Endothelial cell (in vitro differentiated cells): ENCODE measurements at regions not wholly inside any gene's neighbourhood (a gene's known extent, or its start where the extent isn't known, plus 50 kb on each side); places are given as distances from the start of the nearest gene placed in this dataset.
"Not testable (repeated sequence)": the region's sequence is repeated elsewhere in the genome, so short reads cannot be mapped to it uniquely, and the experiment has no call there.

Source experiments
- DNase-seq: peaks from one replicate; pipeline ENCODE4 v3.0.0; 2021; ENCODE audit warnings: low spot score
- H3K27ac Mint-ChIP-seq: one replicate; pipeline ENCODE4 v1.8.0; 2021; ENCODE audit warnings: mixed read lengths, inconsistent platforms; ENCODE audit not compliant: unreplicated experiment
- H3K27me3 Mint-ChIP-seq: one replicate; pipeline ENCODE4 v1.8.0; 2021; ENCODE audit warnings: mild to moderate bottlenecking, moderate library complexity, mixed read lengths, inconsistent platforms; ENCODE audit not compliant: unreplicated experiment
- H3K36me3 Mint-ChIP-seq: one replicate; pipeline ENCODE4 v1.8.0; 2021; ENCODE audit warnings: mild to moderate bottlenecking, low read depth, mixed read lengths, inconsistent platforms; ENCODE audit not compliant: unreplicated experiment
- H3K4me1 Mint-ChIP-seq: one replicate; pipeline ENCODE4 v1.8.0; 2021; ENCODE audit warnings: mild to moderate bottlenecking, mixed read lengths, inconsistent platforms; ENCODE audit not compliant: unreplicated experiment
- H3K4me3 Mint-ChIP-seq: one replicate; pipeline ENCODE4 v1.8.0; 2021; ENCODE audit warnings: mild to moderate bottlenecking, mixed read lengths, inconsistent platforms; ENCODE audit not compliant: unreplicated experiment
- H3K9me3 Mint-ChIP-seq: one replicate; pipeline ENCODE4 v1.8.0; 2021; ENCODE audit warnings: mixed read lengths, inconsistent platforms; ENCODE audit not compliant: unreplicated experiment
- CTCF ChIP-seq: fragments of 200-600 bp; sonication (generic); IDR thresholded peaks from one replicate; pipeline ENCODE4 v1.5.0; 2021; ENCODE audit warnings: antibody characterized with exemption; ENCODE audit not compliant: unreplicated experiment

- no peaks in the 10 kb centered on the region for H3K36me3 Mint-ChIP-seq
- H3K4me3 Mint-ChIP-seq = no peak overlapping the region
Measured at GRCh38 chr5:164137095-164137494, 631.7 kb downstream of the MAT2B start.

GRCh38 chr5:164139423-164139822 is 634.0 kb downstream of the MAT2B start:
- no peak overlapping the region for H3K27ac Mint-ChIP-seq
- DNase-seq = no peak
- TF ChIP-seq CTCF = no peak
- no peaks in the 10 kb centered on the region for H3K27me3 Mint-ChIP-seq
- H3K9me3 Mint-ChIP-seq = no peaks in the 10 kb centered on the region
- no peaks in the 10 kb centered on the region for H3K36me3 Mint-ChIP-seq
- no peak overlapping the region for H3K4me3 Mint-ChIP-seq
- H3K4me1 Mint-ChIP-seq = no peaks in the 10 kb centered on the region

More at GRCh38 chr5:164137095-164137494, 631.7 kb downstream of the MAT2B start:
- Mint-ChIP-seq H3K9me3 (peaks cover under 1% of the 10 kb centered on the region), H3K27me3 (no peaks in the 10 kb centered on the region), H3K4me1 (no peaks in the 10 kb centered on the region), H3K27ac (no peak overlapping the region)
- TF ChIP-seq CTCF = no peak
- no peak for DNase-seq

- no peak for TF ChIP-seq CTCF
- no peak overlapping the region for H3K27ac Mint-ChIP-seq
- H3K9me3 Mint-ChIP-seq = no peaks in the 10 kb centered on the region
- no peaks in the 10 kb centered on the region for H3K27me3 Mint-ChIP-seq
- no peak for DNase-seq
- H3K4me3 Mint-ChIP-seq = no peak overlapping the region
- H3K4me1 Mint-ChIP-seq = no peaks in the 10 kb centered on the region
- no peaks in the 10 kb centered on the region for H3K36me3 Mint-ChIP-seq
Measured at GRCh38 chr5:164145458-164145857, 640.0 kb downstream of the MAT2B start.

- no peak overlapping the region for H3K4me3 Mint-ChIP-seq
- no peak for TF ChIP-seq CTCF
- H3K27ac Mint-ChIP-seq = no peak overlapping the region
- no peaks in the 10 kb centered on the region for H3K9me3 Mint-ChIP-seq
- no peaks in the 10 kb centered on the region for H3K36me3 Mint-ChIP-seq
- no peak for DNase-seq
- H3K27me3 Mint-ChIP-seq = no peaks in the 10 kb centered on the region
- H3K4me1 Mint-ChIP-seq = no peaks in the 10 kb centered on the region
Measured at GRCh38 chr5:164146223-164146622, 640.8 kb downstream of the MAT2B start.

- no peaks in the 10 kb centered on the region for H3K4me1 Mint-ChIP-seq
- no peaks in the 10 kb centered on the region for H3K9me3 Mint-ChIP-seq
- no peak overlapping the region for H3K4me3 Mint-ChIP-seq
Measured at GRCh38 chr5:164148292-164148691, 642.9 kb downstream of the MAT2B start.

GRCh38 chr5:164152539-164152938 is 647.1 kb downstream of the MAT2B start:
- H3K27me3 Mint-ChIP-seq, H3K9me3 Mint-ChIP-seq, H3K4me3 Mint-ChIP-seq, H3K4me1 Mint-ChIP-seq, DNase-seq, H3K36me3 Mint-ChIP-seq, H3K27ac Mint-ChIP-seq: not testable (repeated sequence)

More at GRCh38 chr5:164148292-164148691, 642.9 kb downstream of the MAT2B start:
- H3K36me3 Mint-ChIP-seq = no peaks in the 10 kb centered on the region
- no peaks in the 10 kb centered on the region for H3K27me3 Mint-ChIP-seq
- H3K27ac Mint-ChIP-seq = no peak overlapping the region
- no peak for TF ChIP-seq CTCF
- no peak for DNase-seq
